WTC11 (cell line): ENCODE measurements at regions not wholly inside any gene's neighbourhood (a gene's known extent, or its start where the extent isn't known, plus 50 kb on each side); places are given as distances from the start of the nearest gene placed in this dataset.

Experiments used
- ATF1 ChIP-seq: sonication (generic); formaldehyde crosslinking; IDR thresholded peaks from 2 replicates; pipeline ENCODE4 v1.8.1; 2023; ENCODE audit warnings: mild to moderate bottlenecking, moderate library complexity, missing genetic modification reagents
- CBFB ChIP-seq: sonication (generic); formaldehyde crosslinking; IDR thresholded peaks from 2 replicates; pipeline ENCODE4 v1.8.1; 2022; ENCODE audit warnings: mild to moderate bottlenecking, low read depth, missing genetic modification reagents
- FOXP1 ChIP-seq: sonication (generic); formaldehyde crosslinking; IDR thresholded peaks from 2 replicates; pipeline ENCODE4 v1.8.0; 2022; ENCODE audit warnings: missing genetic modification reagents, mild to moderate bottlenecking, moderate library complexity, borderline replicate concordance
- IRF2 ChIP-seq: sonication (generic); formaldehyde crosslinking; IDR thresholded peaks from 2 replicates; pipeline ENCODE4 v1.8.0; 2022; ENCODE audit warnings: low read depth, missing genetic modification reagents, borderline replicate concordance
- MLX ChIP-seq: sonication (generic); formaldehyde crosslinking; IDR thresholded peaks from 2 replicates; pipeline ENCODE4 v1.8.1; 2023; ENCODE audit warnings: mild to moderate bottlenecking, missing genetic modification reagents, moderate library complexity
- PRDM15 ChIP-seq: sonication (generic); formaldehyde crosslinking; IDR thresholded peaks from 2 replicates; pipeline ENCODE4 v1.8.0; 2022; ENCODE audit warnings: missing genetic modification reagents
- USF1 ChIP-seq: sonication (generic); formaldehyde crosslinking; IDR thresholded peaks from 2 replicates; pipeline ENCODE4 v1.8.0; 2022; ENCODE audit warnings: mild to moderate bottlenecking, missing genetic modification reagents
- TF ChIP-seq, protein P1 (sequence below): sonication (generic); formaldehyde crosslinking; IDR thresholded peaks from 2 replicates; pipeline ENCODE4 v1.8.1; 2023; ENCODE audit warnings: mild to moderate bottlenecking, missing genetic modification reagents, moderate library complexity
- TF ChIP-seq, protein P2 (sequence below): fragments of 200-600 bp; IDR thresholded peaks from 2 replicates; pipeline ENCODE4 v1.8.0; 2022; ENCODE audit warnings: antibody characterized with exemption
- TF ChIP-seq, protein P3 (sequence below): sonication (generic); formaldehyde crosslinking; IDR thresholded peaks from 2 replicates; pipeline ENCODE4 v1.8.1; 2022; ENCODE audit warnings: low read depth, missing genetic modification reagents, borderline replicate concordance
- TF ChIP-seq, protein P4 (sequence below): sonication (generic); formaldehyde crosslinking; IDR thresholded peaks from 2 replicates; pipeline ENCODE4 v1.8.1; 2023; ENCODE audit warnings: mild to moderate bottlenecking, missing genetic modification reagents

- TF ChIP-seq, protein P1, sequence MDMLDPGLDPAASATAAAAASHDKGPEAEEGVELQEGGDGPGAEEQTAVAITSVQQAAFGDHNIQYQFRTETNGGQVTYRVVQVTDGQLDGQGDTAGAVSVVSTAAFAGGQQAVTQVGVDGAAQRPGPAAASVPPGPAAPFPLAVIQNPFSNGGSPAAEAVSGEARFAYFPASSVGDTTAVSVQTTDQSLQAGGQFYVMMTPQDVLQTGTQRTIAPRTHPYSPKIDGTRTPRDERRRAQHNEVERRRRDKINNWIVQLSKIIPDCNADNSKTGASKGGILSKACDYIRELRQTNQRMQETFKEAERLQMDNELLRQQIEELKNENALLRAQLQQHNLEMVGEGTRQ (CRISPR knock-in tag) = no peak
- TF ChIP-seq, protein P2, sequence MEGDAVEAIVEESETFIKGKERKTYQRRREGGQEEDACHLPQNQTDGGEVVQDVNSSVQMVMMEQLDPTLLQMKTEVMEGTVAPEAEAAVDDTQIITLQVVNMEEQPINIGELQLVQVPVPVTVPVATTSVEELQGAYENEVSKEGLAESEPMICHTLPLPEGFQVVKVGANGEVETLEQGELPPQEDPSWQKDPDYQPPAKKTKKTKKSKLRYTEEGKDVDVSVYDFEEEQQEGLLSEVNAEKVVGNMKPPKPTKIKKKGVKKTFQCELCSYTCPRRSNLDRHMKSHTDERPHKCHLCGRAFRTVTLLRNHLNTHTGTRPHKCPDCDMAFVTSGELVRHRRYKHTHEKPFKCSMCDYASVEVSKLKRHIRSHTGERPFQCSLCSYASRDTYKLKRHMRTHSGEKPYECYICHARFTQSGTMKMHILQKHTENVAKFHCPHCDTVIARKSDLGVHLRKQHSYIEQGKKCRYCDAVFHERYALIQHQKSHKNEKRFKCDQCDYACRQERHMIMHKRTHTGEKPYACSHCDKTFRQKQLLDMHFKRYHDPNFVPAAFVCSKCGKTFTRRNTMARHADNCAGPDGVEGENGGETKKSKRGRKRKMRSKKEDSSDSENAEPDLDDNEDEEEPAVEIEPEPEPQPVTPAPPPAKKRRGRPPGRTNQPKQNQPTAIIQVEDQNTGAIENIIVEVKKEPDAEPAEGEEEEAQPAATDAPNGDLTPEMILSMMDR = no peak
- TF ChIP-seq USF1 (CRISPR knock-in tag) (no peak), ATF1 (CRISPR knock-in tag) (no peak), PRDM15 (CRISPR knock-in tag) (no peak), MLX (CRISPR knock-in tag) (no peak), IRF2 (CRISPR knock-in tag) (no peak), FOXP1 (CRISPR knock-in tag) (no peak), CBFB (CRISPR knock-in tag) (no peak)
- TF ChIP-seq, protein P3, sequence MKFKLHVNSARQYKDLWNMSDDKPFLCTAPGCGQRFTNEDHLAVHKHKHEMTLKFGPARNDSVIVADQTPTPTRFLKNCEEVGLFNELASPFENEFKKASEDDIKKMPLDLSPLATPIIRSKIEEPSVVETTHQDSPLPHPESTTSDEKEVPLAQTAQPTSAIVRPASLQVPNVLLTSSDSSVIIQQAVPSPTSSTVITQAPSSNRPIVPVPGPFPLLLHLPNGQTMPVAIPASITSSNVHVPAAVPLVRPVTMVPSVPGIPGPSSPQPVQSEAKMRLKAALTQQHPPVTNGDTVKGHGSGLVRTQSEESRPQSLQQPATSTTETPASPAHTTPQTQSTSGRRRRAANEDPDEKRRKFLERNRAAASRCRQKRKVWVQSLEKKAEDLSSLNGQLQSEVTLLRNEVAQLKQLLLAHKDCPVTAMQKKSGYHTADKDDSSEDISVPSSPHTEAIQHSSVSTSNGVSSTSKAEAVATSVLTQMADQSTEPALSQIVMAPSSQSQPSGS (CRISPR knock-in tag) = no peak
- TF ChIP-seq, protein P4, sequence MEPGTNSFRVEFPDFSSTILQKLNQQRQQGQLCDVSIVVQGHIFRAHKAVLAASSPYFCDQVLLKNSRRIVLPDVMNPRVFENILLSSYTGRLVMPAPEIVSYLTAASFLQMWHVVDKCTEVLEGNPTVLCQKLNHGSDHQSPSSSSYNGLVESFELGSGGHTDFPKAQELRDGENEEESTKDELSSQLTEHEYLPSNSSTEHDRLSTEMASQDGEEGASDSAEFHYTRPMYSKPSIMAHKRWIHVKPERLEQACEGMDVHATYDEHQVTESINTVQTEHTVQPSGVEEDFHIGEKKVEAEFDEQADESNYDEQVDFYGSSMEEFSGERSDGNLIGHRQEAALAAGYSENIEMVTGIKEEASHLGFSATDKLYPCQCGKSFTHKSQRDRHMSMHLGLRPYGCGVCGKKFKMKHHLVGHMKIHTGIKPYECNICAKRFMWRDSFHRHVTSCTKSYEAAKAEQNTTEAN (CRISPR knock-in tag) = no peak
Measured at GRCh38 chr2:19120181-19120580, 238.2 kb downstream of the OSR1 start.
